Activated CD4-positive, CD25-positive, alpha-beta regulatory T cell (primary cell): ENCODE measurements at regions not wholly inside any gene's neighbourhood (a gene's known extent, or its start where the extent isn't known, plus 50 kb on each side); places are given as distances from the start of the nearest gene placed in this dataset.

ENCODE experiments used
- DNase-seq, 4 experiments: peaks; one replicate each; lab custom pipeline; 2025; lab: John Stamatoyannopoulos, UW

DNA sequence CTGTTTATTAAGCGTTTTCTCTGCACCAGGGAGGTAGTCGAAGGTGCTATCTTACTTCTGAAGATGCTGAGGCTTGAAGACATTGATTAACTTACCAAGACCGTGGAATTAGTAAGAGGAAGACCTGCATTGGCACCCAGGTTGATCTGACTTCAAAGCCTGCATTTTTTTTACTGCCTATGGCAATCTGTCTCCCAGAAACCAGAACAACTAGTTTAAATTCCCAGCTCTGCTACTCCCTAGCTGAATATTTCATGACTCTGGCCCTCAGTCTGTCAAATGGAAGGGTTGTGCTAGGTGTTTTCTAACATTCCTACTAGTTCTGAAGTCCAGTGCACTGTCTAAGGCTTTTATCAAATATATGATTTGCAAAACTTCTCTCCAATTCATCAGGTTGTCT is 52.0 kb upstream of the GRAMD1B start:
- DNase-seq: no peak

- no peak for DNase-seq
These were observed 52.7 kb upstream of the GRAMD1B start for GRCh38 chr11:123377355-123377754.

DNA sequence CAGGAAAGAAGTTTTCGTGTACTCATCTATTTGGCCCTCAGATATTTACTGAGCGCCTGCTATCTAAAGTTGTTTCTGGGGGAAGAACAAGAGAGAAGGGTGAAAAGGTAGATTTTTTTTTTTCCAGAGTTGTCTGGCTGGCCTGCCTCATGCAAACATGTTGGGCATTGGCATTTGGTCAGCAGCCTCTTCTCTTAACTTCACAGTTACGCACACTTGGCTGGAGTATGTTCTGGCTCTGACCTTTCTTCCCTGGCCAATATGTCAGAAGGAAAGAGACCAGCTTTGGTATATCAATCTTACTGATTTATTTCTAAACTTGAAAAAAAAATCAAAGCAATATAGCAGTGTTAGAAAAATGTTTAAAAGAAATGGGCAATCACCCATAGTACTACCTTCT is 54.2 kb upstream of the GRAMD1B start:
- DNase-seq: no peak

- no peak for DNase-seq
These were observed 55.5 kb upstream of the GRAMD1B start for GRCh38 chr11:123374622-123374968.

- DNase-seq: no peak
These were observed 56.1 kb upstream of the GRAMD1B start for GRCh38 chr11:123373754-123374621.

DNA sequence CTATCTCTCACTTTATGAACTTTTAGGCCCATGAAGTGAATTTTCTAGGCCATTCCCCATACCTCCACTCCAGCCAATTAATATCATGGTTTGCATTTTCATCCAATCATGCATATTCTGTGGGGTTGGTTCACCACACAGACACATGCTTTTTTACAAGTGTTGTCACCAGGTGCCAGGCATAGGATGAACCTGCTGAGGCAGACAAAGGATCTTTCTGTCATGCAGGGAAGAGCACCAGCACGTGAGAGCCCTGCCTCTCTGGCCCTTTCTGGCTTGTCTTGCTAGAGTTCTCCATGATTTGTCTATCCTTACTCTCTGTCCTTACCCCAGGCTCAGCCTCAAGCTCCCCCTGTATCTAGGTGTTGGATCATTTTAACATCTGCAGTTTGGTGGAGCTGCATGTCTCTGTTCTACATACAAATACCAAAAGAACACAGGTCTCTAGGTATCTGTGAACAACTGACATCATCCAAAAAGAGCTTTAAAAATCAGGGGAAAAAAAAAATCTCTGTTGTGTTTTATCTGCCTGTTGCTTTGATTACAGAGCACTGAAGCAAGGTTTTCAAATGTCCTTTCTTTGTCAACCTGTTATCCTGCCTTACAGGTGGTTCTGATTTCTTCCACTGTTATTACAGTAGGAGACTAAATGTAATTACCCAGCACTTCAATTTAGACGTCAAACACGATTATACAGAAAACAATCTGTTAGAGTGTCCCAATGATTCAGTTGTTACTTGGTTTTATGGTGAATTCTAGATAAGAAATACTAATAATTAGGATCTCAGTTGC is 58.4 kb upstream of the GRAMD1B start:
- DNase-seq: no peak

DNA sequence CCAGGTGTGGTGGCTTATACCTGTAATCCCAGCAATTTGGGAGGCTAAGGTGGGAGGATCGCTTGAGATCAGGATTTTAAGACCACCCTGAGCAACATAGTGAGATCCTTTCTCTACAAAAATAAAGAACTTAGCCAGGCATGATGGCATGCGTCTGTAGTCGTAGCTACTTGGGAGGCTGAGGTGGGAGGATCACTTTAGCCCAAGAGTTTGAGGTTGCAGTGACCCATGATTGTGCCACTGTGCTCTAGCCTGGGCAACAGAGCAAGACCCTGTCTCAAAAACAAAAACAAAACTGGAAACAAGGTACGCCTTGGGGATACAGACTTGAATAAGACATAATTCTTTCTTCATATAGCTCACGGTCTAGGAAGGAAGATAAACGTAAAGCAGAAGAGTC is 63.1 kb upstream of the GRAMD1B start:
- DNase-seq: no peak

DNA sequence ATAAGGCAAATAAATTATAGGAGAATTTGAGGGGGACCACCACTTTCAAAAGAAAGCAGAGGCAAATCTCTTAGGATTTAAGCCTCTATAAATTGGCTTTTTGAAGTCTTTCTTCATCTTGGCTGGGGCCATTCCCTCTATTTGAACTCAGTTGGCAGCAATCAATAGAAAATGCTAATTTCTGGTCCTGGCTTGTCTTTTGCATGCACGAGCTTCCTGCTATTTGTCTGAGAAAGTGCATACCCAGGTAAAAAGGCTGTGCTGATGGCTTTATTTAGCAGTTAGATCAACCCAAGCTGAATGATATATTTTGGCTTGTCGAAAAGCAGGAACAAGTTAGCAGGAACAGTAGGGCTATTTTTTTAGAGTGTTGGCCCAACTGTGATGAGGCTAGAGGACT is 64.1 kb upstream of the GRAMD1B start:
- DNase-seq: no peak

- no peak for DNase-seq
These were observed 66.0 kb upstream of the GRAMD1B start for GRCh38 chr11:123364080-123364479.

GRCh38 chr11:123363556-123363955 is 66.5 kb upstream of the GRAMD1B start:
- no peak for DNase-seq

DNA sequence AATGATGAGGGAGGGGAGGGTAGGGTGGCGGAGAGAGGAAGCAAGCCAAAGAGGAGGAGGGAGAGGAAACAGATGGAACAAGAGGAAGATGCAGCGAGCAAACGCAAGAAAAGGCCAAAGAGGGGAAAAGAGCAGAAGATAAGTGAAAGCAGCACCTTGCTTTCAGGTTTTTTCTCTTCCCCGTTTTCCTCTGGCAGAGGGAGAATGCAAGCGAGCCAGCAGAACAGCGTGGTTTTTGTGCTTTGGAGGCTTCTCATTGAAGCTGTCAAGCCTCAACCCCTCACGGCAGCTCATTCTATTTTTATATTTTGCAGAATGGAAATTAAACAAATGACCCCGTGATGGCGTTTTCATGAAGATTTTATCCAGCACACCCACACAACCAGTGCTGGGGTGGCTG is 67.1 kb upstream of the GRAMD1B start:
- no peak for DNase-seq

- no peak for DNase-seq
These were observed 67.9 kb upstream of the GRAMD1B start for GRCh38 chr11:123362186-123362585.

DNA sequence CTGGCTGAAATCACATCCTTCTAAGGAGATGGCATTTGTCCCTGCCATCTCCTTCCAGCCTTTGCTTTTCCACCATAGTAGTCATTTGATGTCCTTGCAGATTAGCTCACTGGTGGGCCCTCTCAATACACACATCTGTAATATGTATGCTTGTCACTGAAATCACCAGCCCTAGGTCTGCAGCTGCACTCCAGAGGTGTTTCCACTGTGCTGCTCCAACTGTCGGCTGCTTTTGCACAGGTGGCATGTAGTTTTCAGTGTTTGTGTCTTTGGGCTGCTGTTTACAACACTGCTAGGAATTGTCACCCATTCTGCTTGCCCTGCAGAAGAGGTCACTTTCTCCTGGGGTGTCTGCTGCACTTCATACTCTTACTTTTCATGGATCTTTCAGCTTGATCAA is 69.0 kb upstream of the GRAMD1B start:
- no peak for DNase-seq

DNA sequence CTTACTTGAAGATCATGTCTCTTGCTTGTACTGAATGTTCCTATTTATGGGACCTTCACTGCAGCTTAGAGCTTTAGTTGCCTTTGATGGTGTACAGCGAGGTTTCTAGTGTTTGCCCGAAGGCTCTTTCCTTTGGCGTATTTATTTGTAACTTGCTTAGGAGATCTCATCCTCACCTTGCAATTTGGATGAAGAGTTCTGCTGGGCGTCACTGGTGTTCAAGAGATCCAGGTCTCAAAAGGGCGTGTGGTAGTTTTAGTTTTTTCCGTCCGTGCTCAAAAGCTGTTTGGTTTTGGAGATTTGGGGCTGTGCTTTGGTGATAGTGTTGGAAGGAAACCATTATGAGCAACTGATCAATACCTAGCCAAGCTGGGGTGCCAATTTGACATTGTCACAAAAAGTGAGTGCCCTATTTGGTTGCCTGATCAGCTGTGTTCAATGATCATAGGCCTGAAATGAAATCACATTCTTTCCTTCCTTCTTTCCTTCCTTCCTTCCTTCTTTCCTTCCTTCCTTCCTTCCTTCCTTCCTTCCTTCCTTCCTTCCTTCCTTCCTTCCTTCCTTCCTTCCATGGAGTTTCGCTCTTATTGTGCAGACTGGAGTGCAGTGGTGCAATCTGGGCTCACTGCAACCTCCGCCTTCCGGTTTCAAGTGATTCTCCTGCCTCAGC is 69.7 kb upstream of the GRAMD1B start:
- DNase-seq: no peak

- DNase-seq: no peak
These were observed 71.9 kb upstream of the GRAMD1B start for GRCh38 chr11:123357990-123358827.

DNA sequence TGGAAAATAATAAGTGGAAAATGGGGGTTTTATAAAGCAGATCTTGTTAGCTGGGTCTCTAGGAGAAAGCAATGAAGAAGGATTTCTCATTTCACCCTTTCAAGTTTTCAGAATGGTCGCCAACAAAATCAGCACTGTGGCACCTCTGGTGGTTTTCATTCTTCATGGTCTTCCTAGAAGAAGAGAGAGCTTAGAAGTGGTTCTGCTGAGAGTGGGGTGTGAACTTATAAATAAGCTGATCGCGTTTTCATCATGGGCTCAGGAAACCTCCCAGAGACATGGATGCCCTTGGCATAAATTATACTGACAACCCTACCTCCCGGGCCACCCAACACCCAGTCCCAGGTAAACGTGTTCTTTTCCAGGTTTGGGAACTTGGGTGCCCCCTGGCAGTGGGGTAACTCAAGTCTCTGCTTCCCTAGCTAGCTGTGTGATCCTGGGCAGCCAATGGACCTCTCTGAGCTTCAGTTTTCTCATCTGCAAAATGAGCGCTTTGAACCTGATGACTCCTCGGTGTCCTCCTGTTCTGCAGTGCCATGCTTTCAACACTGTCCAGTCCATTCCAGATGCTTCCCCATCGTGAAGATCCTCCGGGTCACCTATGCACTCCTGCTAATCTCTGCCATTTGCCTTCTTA is 72.6 kb upstream of the GRAMD1B start:
- DNase-seq: no peak

- DNase-seq: no peak
These were observed 73.5 kb upstream of the GRAMD1B start for GRCh38 chr11:123356539-123356938.

DNA sequence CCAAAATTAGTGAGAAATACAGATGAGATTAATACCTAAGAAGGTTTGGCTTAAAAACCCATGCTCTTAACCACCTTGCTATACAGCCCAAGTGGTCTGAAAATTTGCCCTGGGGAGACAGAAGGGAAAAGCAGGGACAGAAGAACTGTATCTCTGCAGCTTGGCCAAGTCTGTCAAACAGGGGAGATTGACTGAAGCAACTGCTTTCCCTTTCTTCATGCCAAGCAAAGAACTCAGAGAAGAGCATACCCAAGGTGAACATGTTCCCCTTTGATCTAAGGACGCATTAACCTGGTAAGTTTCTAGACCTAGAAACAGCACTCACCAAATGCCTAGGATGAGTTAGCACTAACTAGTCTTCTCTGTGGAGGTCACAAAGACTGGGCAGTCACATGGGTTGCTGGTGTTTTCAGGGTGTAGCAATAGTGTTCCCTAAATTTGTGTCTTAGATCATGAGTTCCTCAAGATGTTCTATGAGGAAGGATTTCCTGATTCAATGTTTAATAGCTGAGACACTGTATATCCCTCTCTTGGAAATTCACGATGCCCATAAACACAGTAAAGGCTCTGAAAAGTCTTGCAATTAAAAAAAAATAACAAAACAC is 75.6 kb upstream of the GRAMD1B start:
- no peak for DNase-seq

- DNase-seq: no peak
These were observed 78.7 kb upstream of the GRAMD1B start for GRCh38 chr11:123351375-123351774.

GRCh38 chr11:123349382-123349781 is 80.7 kb upstream of the GRAMD1B start:
- no peak for DNase-seq

- no peak for DNase-seq
These were observed 85.2 kb upstream of the GRAMD1B start for GRCh38 chr11:123344790-123345357.
